ENCODE measurements at regions not wholly inside any gene's neighbourhood (a gene's known extent, or its start where the extent isn't known, plus 50 kb on each side); places are given as distances from the start of the nearest gene placed in this dataset.

DNA sequence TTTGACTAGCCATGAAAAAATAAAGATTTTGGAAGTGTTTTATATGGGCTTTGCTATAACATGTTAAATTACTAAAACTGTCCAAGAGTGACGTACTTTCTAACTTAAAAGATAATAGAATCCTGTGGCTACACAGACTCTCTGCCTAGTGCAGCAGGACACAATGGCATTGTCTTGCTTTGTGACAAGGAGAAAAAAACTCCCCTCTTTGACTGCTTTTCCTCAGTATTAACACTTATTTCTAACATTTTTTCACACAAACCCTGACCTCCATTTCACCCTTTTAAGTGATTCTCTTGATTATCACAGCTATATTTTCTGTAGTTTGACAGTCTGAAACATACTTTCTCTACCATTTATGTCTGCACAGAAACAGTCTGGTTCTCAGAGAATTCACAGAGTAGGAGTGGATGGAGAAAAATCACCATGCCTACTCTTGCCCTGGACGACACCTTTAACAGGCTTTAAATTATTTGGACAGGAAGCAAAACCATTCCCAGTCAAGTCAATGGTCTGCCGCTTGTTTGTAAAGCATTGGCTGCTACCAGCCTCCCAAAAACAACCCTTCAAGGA is 336.3 kb upstream of the SMIM30 start:
- TF ChIP-seq, protein P1, sequence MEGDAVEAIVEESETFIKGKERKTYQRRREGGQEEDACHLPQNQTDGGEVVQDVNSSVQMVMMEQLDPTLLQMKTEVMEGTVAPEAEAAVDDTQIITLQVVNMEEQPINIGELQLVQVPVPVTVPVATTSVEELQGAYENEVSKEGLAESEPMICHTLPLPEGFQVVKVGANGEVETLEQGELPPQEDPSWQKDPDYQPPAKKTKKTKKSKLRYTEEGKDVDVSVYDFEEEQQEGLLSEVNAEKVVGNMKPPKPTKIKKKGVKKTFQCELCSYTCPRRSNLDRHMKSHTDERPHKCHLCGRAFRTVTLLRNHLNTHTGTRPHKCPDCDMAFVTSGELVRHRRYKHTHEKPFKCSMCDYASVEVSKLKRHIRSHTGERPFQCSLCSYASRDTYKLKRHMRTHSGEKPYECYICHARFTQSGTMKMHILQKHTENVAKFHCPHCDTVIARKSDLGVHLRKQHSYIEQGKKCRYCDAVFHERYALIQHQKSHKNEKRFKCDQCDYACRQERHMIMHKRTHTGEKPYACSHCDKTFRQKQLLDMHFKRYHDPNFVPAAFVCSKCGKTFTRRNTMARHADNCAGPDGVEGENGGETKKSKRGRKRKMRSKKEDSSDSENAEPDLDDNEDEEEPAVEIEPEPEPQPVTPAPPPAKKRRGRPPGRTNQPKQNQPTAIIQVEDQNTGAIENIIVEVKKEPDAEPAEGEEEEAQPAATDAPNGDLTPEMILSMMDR (conservative IDR thresholded peaks at IDR 0.05; ENCODE audit: low read depth, low read length), result no peak
- TF ChIP-seq POLR2A (IDR thresholded peaks at IDR 0.05; ENCODE audit: low read depth, low read length) (no peak), MXI1 (IDR thresholded peaks at IDR 0.05; ENCODE audit: borderline replicate concordance, low read depth, low read length) (no peak), BHLHE40 (IDR thresholded peaks at IDR 0.05; ENCODE audit: low read depth, low read length) (no peak)

All from IMR-90 (cell line).